Dendritic cell treated with granulocyte-macrophage colony-stimulating factor and Interleukin-4, amounts not matched to agents 40 ng/mL and 50 ng/mL, for 4 days (primary cell): ENCODE measurements at regions not wholly inside any gene's neighbourhood (a gene's known extent, or its start where the extent isn't known, plus 50 kb on each side); places are given as distances from the start of the nearest gene placed in this dataset.

Experiments
- H3K27ac Mint-ChIP-seq: one replicate; pipeline ENCODE4 v1.8.0; 2022; ENCODE audit warnings: mild to moderate bottlenecking, mixed read lengths
- H3K27me3 Mint-ChIP-seq: one replicate; pipeline ENCODE4 v1.8.0; 2022; ENCODE audit warnings: mild to moderate bottlenecking, mixed read lengths
- H3K36me3 Mint-ChIP-seq: one replicate; pipeline ENCODE4 v1.8.0; 2022; ENCODE audit warnings: low read depth, mixed read lengths
- H3K4me1 Mint-ChIP-seq: one replicate; pipeline ENCODE4 v1.8.0; 2022; ENCODE audit warnings: low read depth, mixed read lengths
- H3K4me3 Mint-ChIP-seq: one replicate; pipeline ENCODE4 v1.8.0; 2022; ENCODE audit warnings: mild to moderate bottlenecking, moderate library complexity, mixed read lengths
- H3K9me3 Mint-ChIP-seq: one replicate; pipeline ENCODE4 v1.8.0; 2022; ENCODE audit warnings: mixed read lengths
- intact Hi-C: fragments of 100-400 bp; cut with micrococcal nuclease; formaldehyde crosslinking; loops from one replicate; pipeline ENCODE4 v1.15.0; 2022

DNA sequence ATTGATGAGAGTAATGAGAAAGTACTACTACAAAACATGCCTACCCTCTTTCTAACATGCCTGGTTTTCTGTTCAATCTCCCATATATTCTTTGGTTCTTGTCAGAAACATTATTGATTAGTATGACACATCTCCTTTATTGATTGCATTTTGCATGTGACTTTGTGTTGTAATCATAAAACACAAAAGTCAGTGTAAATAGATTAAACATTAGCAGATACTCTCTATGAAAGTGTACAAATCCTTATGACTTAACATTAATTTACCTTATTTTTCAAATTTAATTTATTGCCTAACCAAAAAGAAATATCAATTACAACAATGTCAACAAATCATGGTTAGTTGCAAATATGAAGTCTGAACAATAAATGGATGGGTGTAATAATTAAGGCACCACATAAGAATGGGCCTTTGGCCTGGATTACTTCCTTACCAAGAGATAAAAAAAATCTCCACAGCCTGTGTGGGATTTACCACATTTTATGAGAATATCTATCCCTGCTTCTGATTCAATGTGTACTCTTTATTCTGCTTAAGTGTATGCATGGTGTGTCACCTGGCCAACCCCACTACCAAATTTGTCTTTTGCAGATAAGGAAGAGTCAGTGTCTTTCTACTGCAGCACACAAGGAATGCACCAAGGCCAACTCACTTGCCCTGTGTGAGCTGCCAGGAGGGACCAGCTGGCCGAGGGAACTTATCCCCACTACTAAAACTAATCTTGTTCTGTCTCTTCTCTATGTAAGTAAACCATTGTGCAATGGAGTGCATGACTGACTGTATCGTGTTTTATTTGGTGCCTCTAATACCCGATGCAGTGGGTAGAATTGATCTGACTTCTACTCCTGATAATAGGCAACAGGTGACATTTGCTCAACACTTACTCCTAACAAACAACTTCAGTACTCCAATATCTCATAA, 1001.9 kb upstream of the CDH10 start:
- intact Hi-C loops, result no loop called here
- Mint-ChIP-seq H3K9me3 (no peaks in the 10 kb centered on the region), H3K27me3 (no peaks in the 10 kb centered on the region), H3K4me3 (no peak overlapping the region), H3K27ac (no peak overlapping the region), H3K36me3 (no peaks in the 10 kb centered on the region), H3K4me1 (no peaks in the 10 kb centered on the region)

DNA sequence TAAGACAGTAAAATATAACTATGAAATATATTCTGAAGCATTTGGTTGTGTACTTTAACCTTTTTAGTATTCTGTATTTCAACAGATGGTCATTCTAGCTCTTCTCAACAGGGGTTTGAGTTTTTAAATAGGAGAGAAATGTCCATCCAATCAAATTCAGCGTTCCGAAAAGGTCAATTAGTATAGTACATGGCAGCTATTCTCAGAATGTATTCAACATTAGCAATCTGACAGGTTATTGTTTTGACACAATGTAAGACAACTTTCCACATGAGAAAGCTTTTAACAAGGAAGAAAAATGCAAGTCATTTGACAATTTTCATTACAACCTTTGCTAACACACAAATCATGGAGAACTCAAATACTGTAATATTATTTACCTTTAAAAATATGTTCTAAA, 996.3 kb upstream of the CDH10 start:
- Mint-ChIP-seq H3K36me3 (no peaks in the 10 kb centered on the region), H3K27me3 (no peaks in the 10 kb centered on the region), H3K4me3 (no peak overlapping the region), H3K9me3 (peaks cover 12% of the 10 kb centered on the region), H3K4me1 (no peaks in the 10 kb centered on the region), H3K27ac (no peak overlapping the region)
- intact Hi-C loops, result no loop called here

DNA sequence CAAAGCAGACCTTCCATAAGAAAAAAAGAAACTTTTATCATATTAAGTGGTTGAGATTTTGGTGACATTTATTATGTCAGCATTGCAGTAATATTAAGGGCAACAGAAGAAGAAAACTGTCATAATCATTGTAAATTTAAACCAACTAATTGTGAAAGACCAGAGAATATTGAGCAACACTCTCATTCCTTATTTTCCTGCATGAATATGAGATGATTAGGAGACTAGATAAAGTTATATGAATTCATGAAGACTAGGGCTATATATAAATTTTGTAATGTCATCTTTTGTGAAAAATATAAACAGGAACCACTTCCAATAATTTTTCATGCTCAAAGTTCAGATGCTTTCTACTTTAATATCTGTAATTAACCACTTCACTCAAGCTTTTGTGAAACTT, 974.5 kb upstream of the CDH10 start:
- Mint-ChIP-seq H3K4me1 (no peaks in the 10 kb centered on the region), H3K9me3 (peaks cover 15% of the 10 kb centered on the region), H3K27ac (no peak overlapping the region), H3K27me3 (no peaks in the 10 kb centered on the region), H3K4me3 (no peak overlapping the region), H3K36me3 (no peaks in the 10 kb centered on the region)
- intact Hi-C loops, result no loop called here

DNA sequence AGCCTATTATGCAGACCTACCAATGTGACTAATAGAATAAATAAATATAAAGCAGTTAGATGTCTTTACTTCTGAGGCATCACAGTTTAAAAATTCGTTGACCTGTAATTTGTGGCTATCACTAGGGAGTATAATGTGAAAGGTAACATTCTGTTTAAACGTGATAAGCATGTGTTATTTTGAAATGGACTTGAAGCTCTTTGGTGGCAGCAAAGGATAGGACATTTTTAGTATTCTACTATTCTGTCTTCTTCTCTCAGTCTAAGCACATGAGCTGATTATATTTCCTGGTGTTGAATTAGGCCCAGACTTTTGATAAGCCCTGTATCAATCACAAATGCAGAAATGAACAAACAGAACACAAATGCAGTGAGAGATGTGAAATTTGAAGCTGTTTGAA, 974.0 kb upstream of the CDH10 start:
- Mint-ChIP-seq H3K27ac (no peak overlapping the region), H3K9me3 (peaks cover 15% of the 10 kb centered on the region), H3K36me3 (no peaks in the 10 kb centered on the region), H3K4me3 (no peak overlapping the region), H3K27me3 (no peaks in the 10 kb centered on the region), H3K4me1 (no peaks in the 10 kb centered on the region)
- intact Hi-C loops, result no loop called here

DNA sequence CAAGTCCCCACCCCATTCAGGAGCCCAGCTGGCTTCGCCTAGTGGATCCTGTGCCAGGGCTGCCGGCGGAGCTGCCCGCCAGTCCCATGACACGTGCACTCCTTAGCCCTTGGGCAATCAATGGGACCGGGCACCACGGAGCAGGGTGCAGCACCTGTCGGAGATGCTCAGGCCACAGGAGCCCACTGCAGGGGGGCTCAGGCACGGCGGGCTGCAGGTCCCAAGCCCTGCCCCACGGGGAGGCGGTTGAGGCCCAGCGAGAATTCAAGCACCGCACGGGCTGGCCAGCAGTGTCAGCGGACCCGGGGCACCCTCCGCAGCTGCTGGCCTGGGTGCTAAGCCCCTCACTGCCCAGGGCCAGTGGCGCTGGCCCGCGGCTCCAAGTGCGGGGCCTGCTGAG, 969.7 kb upstream of the CDH10 start:
- Mint-ChIP-seq H3K36me3 (no peaks in the 10 kb centered on the region), H3K9me3 (peaks cover 32% of the 10 kb centered on the region), H3K27ac (no peak overlapping the region), H3K4me1 (no peaks in the 10 kb centered on the region), H3K4me3 (no peak overlapping the region), H3K27me3 (no peaks in the 10 kb centered on the region)
- intact Hi-C loops, result no loop called here

DNA sequence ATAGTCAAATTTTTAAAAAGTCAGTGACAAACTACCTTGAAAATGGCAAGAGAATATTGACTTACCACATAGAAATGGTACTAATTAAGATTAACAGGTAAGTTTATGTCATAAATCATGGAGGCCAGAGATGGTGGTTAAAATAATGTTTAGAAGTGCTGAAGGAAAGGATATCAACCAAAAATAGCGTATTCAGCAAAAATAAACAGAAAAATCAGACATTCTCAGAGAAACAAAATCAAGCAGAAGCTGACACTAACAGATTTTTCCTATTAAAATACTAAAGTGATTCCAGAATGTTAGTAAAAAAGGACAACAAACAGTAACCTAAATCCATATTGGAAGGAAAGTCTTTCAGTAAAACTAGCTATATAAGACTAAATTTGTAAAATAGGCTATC, 959.9 kb upstream of the CDH10 start:
- peaks cover 47% of the 10 kb centered on the region for H3K9me3 Mint-ChIP-seq
- no peak overlapping the region for H3K27ac Mint-ChIP-seq
- no peaks in the 10 kb centered on the region for H3K4me1 Mint-ChIP-seq
- H3K36me3 Mint-ChIP-seq, result no peaks in the 10 kb centered on the region
- intact Hi-C loops, result no loop called here
- no peak overlapping the region for H3K4me3 Mint-ChIP-seq
- no peaks in the 10 kb centered on the region for H3K27me3 Mint-ChIP-seq

DNA sequence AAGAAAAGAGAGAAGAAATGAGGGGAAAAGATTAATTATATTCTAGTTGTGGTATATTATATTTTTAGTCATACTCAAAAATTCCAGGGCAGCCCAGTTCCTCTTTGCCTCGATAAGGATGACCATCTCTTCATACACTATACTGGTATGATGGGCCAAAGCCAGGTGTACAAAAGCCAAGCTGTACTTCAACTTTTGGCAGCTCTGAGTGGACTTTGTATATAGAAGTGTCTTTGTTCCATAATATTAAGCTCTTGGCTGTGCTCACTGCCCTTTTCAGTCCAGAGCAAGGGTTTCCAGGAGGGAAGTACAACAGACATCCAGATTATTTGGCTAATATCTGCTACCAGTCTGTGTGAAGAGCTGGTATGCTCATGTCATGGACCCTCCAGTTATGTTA, 934.3 kb upstream of the CDH10 start:
- Mint-ChIP-seq H3K4me3 (no peak overlapping the region), H3K9me3 (peaks cover 17% of the 10 kb centered on the region), H3K36me3 (no peaks in the 10 kb centered on the region), H3K27ac (no peak overlapping the region), H3K4me1 (no peaks in the 10 kb centered on the region), H3K27me3 (no peaks in the 10 kb centered on the region)
- intact Hi-C loops, result no loop called here

DNA sequence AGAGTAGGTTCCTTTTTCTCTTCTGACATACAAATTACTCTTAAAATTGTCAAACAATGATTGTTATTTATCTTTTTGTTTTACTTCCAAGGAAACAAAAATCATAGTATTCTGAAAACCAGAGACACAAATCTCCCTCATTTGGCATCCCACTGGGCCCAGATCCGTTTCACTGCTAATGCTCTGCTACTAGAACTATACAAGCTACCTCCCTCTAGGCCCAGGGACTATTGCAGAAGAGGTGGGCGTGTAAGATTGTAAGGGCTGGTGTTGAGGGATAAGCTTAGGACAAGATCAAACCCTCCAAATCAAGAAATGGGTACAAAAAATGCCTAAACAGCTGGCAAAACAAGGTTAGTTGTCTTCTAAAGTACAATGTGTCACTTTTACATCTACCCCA, 928.9 kb upstream of the CDH10 start:
- Mint-ChIP-seq H3K9me3 (peaks cover 32% of the 10 kb centered on the region), H3K27ac (no peak overlapping the region), H3K36me3 (no peaks in the 10 kb centered on the region), H3K4me3 (no peak overlapping the region), H3K27me3 (no peaks in the 10 kb centered on the region), H3K4me1 (peaks cover 5% of the 10 kb centered on the region)
- intact Hi-C loops, result no loop called here

DNA sequence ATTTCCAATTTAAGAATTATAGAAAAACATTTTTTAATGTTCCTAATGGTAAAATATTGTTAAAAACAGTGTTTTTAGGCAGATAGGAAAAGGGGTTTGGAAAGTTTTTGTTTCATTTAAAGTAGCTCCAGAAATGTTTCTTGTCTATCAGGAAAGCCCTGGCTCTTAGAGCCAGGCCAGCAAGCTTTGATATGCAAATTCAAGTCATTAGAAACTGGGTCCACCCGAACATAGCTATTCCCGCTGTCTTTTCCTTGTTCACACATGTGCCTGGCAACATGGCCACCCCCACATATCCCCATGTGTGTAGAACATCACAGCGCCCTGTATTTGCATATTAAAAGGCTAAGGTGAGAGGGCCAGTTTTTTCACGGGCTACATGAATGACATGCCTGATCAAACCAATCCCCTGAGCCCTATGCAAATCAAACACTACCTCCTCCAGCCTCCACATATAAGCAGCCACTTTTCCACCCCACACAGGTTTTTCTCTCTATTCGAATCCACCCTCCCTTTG, 925.3 kb upstream of the CDH10 start:
- Mint-ChIP-seq H3K4me1 (peaks cover 5% of the 10 kb centered on the region), H3K27ac (no peak overlapping the region)

DNA sequence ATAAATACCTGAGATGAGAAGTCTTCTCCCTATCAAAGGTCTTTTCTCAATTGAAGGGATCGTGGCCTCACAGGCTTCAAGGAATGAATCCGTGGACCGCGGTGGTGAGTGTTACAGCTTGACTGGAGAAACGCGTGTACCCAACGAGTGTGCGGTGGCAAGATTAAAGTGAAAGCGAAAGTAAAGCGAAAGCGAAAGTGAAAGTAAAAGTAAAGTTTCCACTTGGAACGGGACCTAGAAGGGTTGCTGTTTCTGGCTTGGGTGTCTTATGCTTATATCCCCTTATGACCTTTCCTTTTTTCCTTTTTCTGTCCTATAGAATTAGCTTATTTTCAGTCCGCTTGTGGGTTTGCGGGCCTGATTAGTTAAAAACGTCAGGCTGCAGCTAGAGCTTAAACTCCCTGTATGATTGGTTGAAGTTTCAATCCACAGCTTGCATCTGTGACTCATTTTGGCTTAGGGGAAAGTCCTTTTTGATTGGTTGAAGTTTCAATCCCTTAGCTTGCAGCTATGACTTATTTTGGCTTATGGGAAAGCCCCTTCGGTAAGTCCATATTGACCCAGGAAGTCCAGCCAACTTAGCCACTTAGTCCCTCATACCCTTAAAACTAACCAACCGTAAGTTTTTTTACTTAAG, 924.3 kb upstream of the CDH10 start:
- intact Hi-C loops, result no loop called here
- peaks cover 32% of the 10 kb centered on the region for H3K9me3 Mint-ChIP-seq
- H3K27ac Mint-ChIP-seq, result no peak overlapping the region
- no peaks in the 10 kb centered on the region for H3K27me3 Mint-ChIP-seq
- H3K4me1 Mint-ChIP-seq, result peaks cover 5% of the 10 kb centered on the region
- no peak overlapping the region for H3K4me3 Mint-ChIP-seq
- no peaks in the 10 kb centered on the region for H3K36me3 Mint-ChIP-seq

More for the DNA sequence above, 925.3 kb upstream of the CDH10 start:
- intact Hi-C loops, result no loop called here
- Mint-ChIP-seq H3K4me3 (no peak overlapping the region), H3K9me3 (peaks cover 27% of the 10 kb centered on the region), H3K36me3 (no peaks in the 10 kb centered on the region), H3K27me3 (no peaks in the 10 kb centered on the region)

DNA sequence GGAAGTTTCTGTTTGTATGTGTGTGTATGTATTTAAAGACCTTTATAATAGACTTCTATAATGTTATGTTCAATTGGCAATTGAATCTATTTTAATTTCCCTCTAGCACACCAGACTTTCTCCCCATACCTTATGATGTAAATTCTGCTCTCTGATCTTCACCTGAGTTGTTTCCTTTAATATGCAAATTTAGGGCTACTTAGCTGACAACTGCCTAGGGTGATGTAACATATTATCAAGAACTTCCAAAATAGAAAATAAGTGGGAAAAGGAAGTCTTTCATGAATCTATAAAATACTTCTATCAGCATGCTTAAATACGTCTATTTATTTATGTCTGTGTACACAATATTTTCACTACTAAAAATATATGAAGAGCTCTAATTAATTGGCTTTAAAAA, 923.5 kb upstream of the CDH10 start:
- H3K4me1 Mint-ChIP-seq, result peaks cover 5% of the 10 kb centered on the region
- intact Hi-C loops, result no loop called here
- H3K4me3 Mint-ChIP-seq, result no peak overlapping the region
- H3K27ac Mint-ChIP-seq, result no peak overlapping the region
- no peaks in the 10 kb centered on the region for H3K27me3 Mint-ChIP-seq
- H3K36me3 Mint-ChIP-seq, result no peaks in the 10 kb centered on the region
- peaks cover 38% of the 10 kb centered on the region for H3K9me3 Mint-ChIP-seq

DNA sequence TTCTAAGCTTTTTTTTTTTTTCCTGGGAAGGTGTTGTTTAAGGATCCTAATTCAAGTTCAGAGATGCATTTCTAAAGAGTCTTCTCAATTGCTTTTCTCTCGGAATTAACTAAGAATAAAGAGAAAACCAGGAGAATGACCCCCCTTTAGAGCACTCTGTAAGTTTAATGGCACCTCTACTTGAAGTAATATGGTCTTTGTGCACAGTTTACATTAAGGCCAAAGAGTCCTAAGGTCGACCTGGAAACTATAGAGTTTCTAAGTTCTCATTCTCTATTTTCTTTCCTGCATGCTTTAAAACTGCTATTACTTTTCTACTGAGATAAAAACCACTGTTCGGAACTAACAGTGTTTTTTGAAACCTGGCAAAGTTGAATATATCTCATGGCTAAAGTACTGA, 923.1 kb upstream of the CDH10 start:
- peaks cover 5% of the 10 kb centered on the region for H3K4me1 Mint-ChIP-seq
- H3K4me3 Mint-ChIP-seq, result no peak overlapping the region
- H3K36me3 Mint-ChIP-seq, result no peaks in the 10 kb centered on the region
- peaks cover 42% of the 10 kb centered on the region for H3K9me3 Mint-ChIP-seq
- no peak overlapping the region for H3K27ac Mint-ChIP-seq
- H3K27me3 Mint-ChIP-seq, result no peaks in the 10 kb centered on the region
- intact Hi-C loops, result no loop called here

DNA sequence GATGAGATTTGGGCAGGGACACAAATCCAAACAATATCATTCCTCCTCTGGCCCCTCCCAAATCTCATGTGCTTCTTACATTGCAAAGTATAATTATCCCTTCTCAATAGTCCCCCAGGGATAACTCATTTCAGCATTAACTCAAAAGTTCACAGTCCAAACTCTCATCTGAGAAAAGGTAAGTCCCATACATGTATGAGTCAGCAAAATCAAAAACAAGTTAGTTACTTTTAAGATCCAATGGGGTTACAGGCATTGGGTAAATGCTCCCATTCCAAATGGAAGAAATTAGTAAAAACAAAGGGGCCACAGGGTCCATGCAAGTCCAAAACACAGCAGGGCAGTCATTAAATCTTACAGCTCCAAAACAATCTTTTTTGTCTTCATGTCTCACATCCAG, 917.9 kb upstream of the CDH10 start:
- Mint-ChIP-seq H3K4me3 (no peak overlapping the region), H3K36me3 (no peaks in the 10 kb centered on the region), H3K9me3 (peaks cover 28% of the 10 kb centered on the region), H3K27me3 (no peaks in the 10 kb centered on the region), H3K4me1 (no peaks in the 10 kb centered on the region), H3K27ac (no peak overlapping the region)
- intact Hi-C loops, result no loop called here

DNA sequence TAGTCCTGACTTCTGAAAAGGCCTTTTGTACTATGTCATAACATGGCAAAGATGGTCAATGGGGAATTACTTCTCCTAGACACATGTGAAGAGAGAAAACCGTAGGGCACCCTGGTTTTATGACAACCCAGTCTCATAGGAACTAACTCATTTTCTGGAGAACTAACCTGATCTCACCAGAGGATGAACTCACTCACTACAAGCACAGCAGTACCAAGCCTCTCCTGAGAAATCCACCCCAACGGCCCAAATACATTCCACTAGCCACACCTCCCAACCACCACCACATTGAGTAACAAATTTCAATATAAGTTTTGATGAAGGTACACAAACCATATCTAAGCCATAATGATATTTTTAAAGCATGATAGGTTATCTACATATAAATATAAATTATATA, 909.3 kb upstream of the CDH10 start:
- Mint-ChIP-seq H3K9me3 (no peaks in the 10 kb centered on the region), H3K27me3 (no peaks in the 10 kb centered on the region), H3K4me1 (no peaks in the 10 kb centered on the region), H3K4me3 (no peak overlapping the region), H3K27ac (no peak overlapping the region), H3K36me3 (no peaks in the 10 kb centered on the region)
- intact Hi-C loops, result no loop called here
